OCI-LY3 (cell line): ENCODE measurements at regions not wholly inside any gene's neighbourhood (a gene's known extent, or its start where the extent isn't known, plus 50 kb on each side); places are given as distances from the start of the nearest gene placed in this dataset.

ENCODE experiments used
- H2AFZ ChIP-seq: fragments of 200-600, 300-600 bp; shearing (Covaris generic); 2 replicates; pipeline ENCODE4 v1.6.0; 2014; ENCODE audit warnings: antibody characterized with exemption, low read depth, low read length
- H3K27ac ChIP-seq: fragments of 200-600, 300-600 bp; sonication (generic); 2 replicates; pipeline ENCODE4 v1.5.1; 2014; ENCODE audit warnings: mild to moderate bottlenecking, low read length, moderate library complexity, mixed read lengths
- H3K27me3 ChIP-seq: fragments of 200-600, 300-600 bp; sonication (generic); 2 replicates; pipeline ENCODE4 v1.6.1; 2014; ENCODE audit warnings: low read depth, low read length, mixed read lengths
- H3K36me3 ChIP-seq: fragments of 200-600, 300-600 bp; sonication (generic); replicated peaks from 2 replicates; pipeline ENCODE3; 2014; ENCODE audit warnings: low read depth, low read length, mixed read lengths
- H3K4me1 ChIP-seq: fragments of 300-600, 200-600 bp; sonication (generic); 2 replicates; pipeline ENCODE4 v1.6.1; 2014; ENCODE audit warnings: low read length, mixed read lengths
- H3K4me2 ChIP-seq: fragments of 200-600, 300-600 bp; sonication (generic); 2 replicates; pipeline ENCODE4 v1.6.1; 2014; ENCODE audit warnings: low read length, mixed read lengths
- H3K4me3 ChIP-seq: fragments of 300-600, 200-600 bp; sonication (generic); 2 replicates; pipeline ENCODE4 v1.5.1; 2014; ENCODE audit warnings: antibody characterized with exemption, mild to moderate bottlenecking, low read length, moderate library complexity
- H3K79me2 ChIP-seq: fragments of 300-600, 200-600 bp; shearing (Covaris generic); 2 replicates; pipeline ENCODE4 v1.6.1; 2014; ENCODE audit warnings: mild to moderate bottlenecking, low read length, mixed read lengths
- H3K9ac ChIP-seq: fragments of 300-600, 200-600 bp; shearing (Covaris generic); 2 replicates; pipeline ENCODE4 v1.6.0; 2014; ENCODE audit warnings: mild to moderate bottlenecking, low read length, moderate library complexity
- H3K9me3 ChIP-seq: fragments of 200-600, 300-600 bp; shearing (Covaris generic); 2 replicates; pipeline ENCODE4 v1.6.1; 2014; ENCODE audit warnings: low read length, mixed read lengths; ENCODE audit not compliant: insufficient read depth
- H4K20me1 ChIP-seq: fragments of 200-600, 300-600 bp; sonication (generic); 2 replicates; pipeline ENCODE4 v1.6.1; 2016; ENCODE audit warnings: low read length, mixed read lengths; ENCODE audit not compliant: insufficient read depth
- CTCF ChIP-seq: fragments of 200-600, 300-600 bp; sonication (generic); IDR thresholded peaks from 2 replicates; pipeline ENCODE4 v1.5.1; 2014; ENCODE audit warnings: antibody characterized with exemption, low read length, low read depth
- EZH2phosphoT487 ChIP-seq: fragments of 200-600 bp; shearing (Covaris generic); IDR thresholded peaks from 2 replicates; pipeline ENCODE4 v1.6.1; 2018; ENCODE audit warnings: antibody characterized with exemption, mixed run types, low read depth

GRCh38 chr15:29590701-29591100 lies 231.6 kb downstream of the TJP1 start:
- Histone ChIP-seq H3K9me3 (no peaks in the 10 kb centered on the region), H2AFZ (no peak overlapping the region), H3K27me3 (no peaks in the 10 kb centered on the region), H3K27ac (no peak overlapping the region), H3K4me1 (no peaks in the 10 kb centered on the region), H4K20me1 (no peaks in the 10 kb centered on the region), H3K79me2 (no peaks in the 10 kb centered on the region), H3K36me3 (no peaks in the 10 kb centered on the region), H3K4me2 (no peak overlapping the region), H3K9ac (no peak overlapping the region), H3K4me3 (no peak overlapping the region)
- TF ChIP-seq EZH2phosphoT487, result no peak
- no peak for TF ChIP-seq CTCF

GRCh38 chr15:29589975-29590374 lies 232.3 kb downstream of the TJP1 start:
- Histone ChIP-seq H3K9ac (no peak overlapping the region), H4K20me1 (no peaks in the 10 kb centered on the region), H3K27me3 (no peaks in the 10 kb centered on the region), H3K4me1 (no peaks in the 10 kb centered on the region), H3K27ac (no peak overlapping the region), H3K9me3 (no peaks in the 10 kb centered on the region), H3K4me3 (no peak overlapping the region), H3K36me3 (no peaks in the 10 kb centered on the region), H3K79me2 (no peaks in the 10 kb centered on the region), H3K4me2 (no peak overlapping the region), H2AFZ (no peak overlapping the region)
- no peak for TF ChIP-seq EZH2phosphoT487
- TF ChIP-seq CTCF, result no peak

- Histone ChIP-seq H3K27ac (no peak overlapping the region), H2AFZ (no peak overlapping the region), H3K4me2 (no peak overlapping the region), H3K4me3 (no peak overlapping the region), H3K36me3 (no peaks in the 10 kb centered on the region), H3K27me3 (no peaks in the 10 kb centered on the region), H3K79me2 (no peaks in the 10 kb centered on the region), H4K20me1 (no peaks in the 10 kb centered on the region), H3K9ac (no peak overlapping the region), H3K9me3 (no peaks in the 10 kb centered on the region), H3K4me1 (no peaks in the 10 kb centered on the region)
- TF ChIP-seq EZH2phosphoT487, result no peak
- no peak for TF ChIP-seq CTCF
These were observed 232.9 kb downstream of the TJP1 start for GRCh38 chr15:29589416-29589815.

GRCh38 chr15:29573197-29573838 lies 248.9 kb downstream of the TJP1 start:
- Histone ChIP-seq H2AFZ (no peak overlapping the region), H3K36me3 (no peaks in the 10 kb centered on the region), H3K4me1 (no peaks in the 10 kb centered on the region), H3K27me3 (no peaks in the 10 kb centered on the region), H3K79me2 (no peaks in the 10 kb centered on the region), H3K9me3 (no peaks in the 10 kb centered on the region), H3K4me2 (no peak overlapping the region), H3K4me3 (no peak overlapping the region), H4K20me1 (no peaks in the 10 kb centered on the region), H3K9ac (no peak overlapping the region), H3K27ac (no peak overlapping the region)
- TF ChIP-seq EZH2phosphoT487 (no peak), CTCF (no peak)
